Tibial artery (tissue), 4 donors: ENCODE measurements at regions not wholly inside any gene's neighbourhood (a gene's known extent, or its start where the extent isn't known, plus 50 kb on each side); places are given as distances from the start of the nearest gene placed in this dataset.

Experiments used
- DNase-seq, 2 donors: peaks; one replicate each; pipeline ENCODE4 v3.0.0-alpha.2; 2019
- H3K27ac ChIP-seq, 2 donors: fragments of 200-600 bp; sonication (generic) in 1 of 2; 1 replicate in 1 of 2; 2 replicates in 1 of 2; pipeline ENCODE4 v1.5.1; 2018 to 2019; ENCODE audit warnings: mild to moderate bottlenecking in 1 of 2
- H3K27me3 ChIP-seq, 2 donors: fragments of 200-600 bp; sonication (generic) in 1 of 2; one replicate each; pipeline versions ENCODE4 v1.5.1 to v1.6.0; 2016 to 2019
- H3K36me3 ChIP-seq, 3 donors: fragments of 200-600 bp; sonication (generic) in 2 of 3; one replicate each; pipeline ENCODE4 v1.5.1; 2016 to 2019; ENCODE audit warnings: mild to moderate bottlenecking in 2 of 3
- H3K4me1 ChIP-seq, 4 donors: fragments of 200-600 bp; sonication (generic) in 2 of 4; 1 replicate in 3 of 4; 2 replicates in 1 of 4; pipeline ENCODE4 v1.5.1; 2016 to 2019
- H3K4me3 ChIP-seq, 2 donors: fragments of 200-600 bp; sonication (generic) in 1 of 2; 1 replicate in 1 of 2; 2 replicates in 1 of 2; pipeline ENCODE4 v1.5.1; 2018 to 2019; ENCODE audit warnings: mild to moderate bottlenecking in 2 of 2
- H3K9me3 ChIP-seq, 3 donors: fragments of 200-600 bp; sonication (generic) in 1 of 3; one replicate each; pipeline ENCODE4 v1.5.1; 2016 to 2019
- CTCF ChIP-seq, 2 experiments: fragments of 200-600 bp in 1 of 2; fragments of 450-650 bp in 1 of 2; IDR thresholded peaks; one replicate each; pipeline ENCODE4 v1.5.1; 2017 to 2019; ENCODE audit warnings: antibody characterized with exemption in 2 of 2, mild to moderate bottlenecking in 1 of 2, moderate library complexity in 1 of 2
- intact Hi-C: fragments of 100-400 bp; cut with DNase I; formaldehyde crosslinking; loops from one replicate; pipeline ENCODE4 v1.15.0; 2023; ENCODE audit warnings: low total_unique reads

GRCh38 chr3:95134693-95135413 is 1072.0 kb downstream of the NSUN3 start:
- no peaks in the 10 kb centered on the region for H3K36me3 ChIP-seq
- H3K27ac ChIP-seq: no peak overlapping the region
- H3K4me3 ChIP-seq: no peak overlapping the region
- TF ChIP-seq CTCF (IDR thresholded peaks at IDR 0.05): no peak
- no peaks in the 10 kb centered on the region for H3K27me3 ChIP-seq
- H3K4me1 ChIP-seq: no peaks in the 10 kb centered on the region
- H3K9me3 ChIP-seq: no peaks in the 10 kb centered on the region
- intact Hi-C loops: no loop called here
- no peak for DNase-seq

DNA sequence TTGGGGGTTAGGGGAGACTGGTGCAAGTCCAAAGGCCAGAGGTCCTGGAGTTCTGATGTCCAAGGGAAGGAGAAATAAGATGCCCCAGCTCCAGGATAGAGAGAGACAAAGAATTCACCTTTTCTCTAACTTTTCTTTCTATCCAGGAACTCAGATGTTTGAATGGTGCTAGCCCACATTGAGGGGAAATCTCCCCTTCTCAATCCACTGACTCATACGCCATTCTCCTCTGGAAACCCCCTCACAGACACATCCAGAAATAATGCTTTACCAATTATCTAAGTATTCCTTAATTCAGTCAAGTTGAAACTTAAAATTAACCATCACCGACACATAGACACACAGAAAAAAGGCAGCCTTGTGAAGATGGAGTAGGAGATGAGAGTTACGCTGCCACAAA is 1085.2 kb downstream of the NSUN3 start:
- no peak for TF ChIP-seq CTCF (IDR thresholded peaks at IDR 0.05)
- DNase-seq: no peak
- intact Hi-C loops: no loop called here
- H3K27me3 ChIP-seq: no peaks in the 10 kb centered on the region
- H3K4me1 ChIP-seq: no peaks in the 10 kb centered on the region
- no peak overlapping the region for H3K4me3 ChIP-seq
- H3K27ac ChIP-seq: no peak overlapping the region
- no peaks in the 10 kb centered on the region for H3K9me3 ChIP-seq
- no peaks in the 10 kb centered on the region for H3K36me3 ChIP-seq

GRCh38 chr3:95151590-95151989 is 1088.7 kb downstream of the NSUN3 start:
- H3K4me1 ChIP-seq: peaks cover 0 to 10% (median 0%) of the 10 kb centered on the region in 4 donors
- H3K36me3 ChIP-seq: no peaks in the 10 kb centered on the region
- no peak overlapping the region for H3K4me3 ChIP-seq
- no peaks in the 10 kb centered on the region for H3K27me3 ChIP-seq
- DNase-seq: no peak
- intact Hi-C loops: no loop called here
- no peak overlapping the region for H3K27ac ChIP-seq
- H3K9me3 ChIP-seq: no peaks in the 10 kb centered on the region
- TF ChIP-seq CTCF (IDR thresholded peaks at IDR 0.05): no peak

DNA sequence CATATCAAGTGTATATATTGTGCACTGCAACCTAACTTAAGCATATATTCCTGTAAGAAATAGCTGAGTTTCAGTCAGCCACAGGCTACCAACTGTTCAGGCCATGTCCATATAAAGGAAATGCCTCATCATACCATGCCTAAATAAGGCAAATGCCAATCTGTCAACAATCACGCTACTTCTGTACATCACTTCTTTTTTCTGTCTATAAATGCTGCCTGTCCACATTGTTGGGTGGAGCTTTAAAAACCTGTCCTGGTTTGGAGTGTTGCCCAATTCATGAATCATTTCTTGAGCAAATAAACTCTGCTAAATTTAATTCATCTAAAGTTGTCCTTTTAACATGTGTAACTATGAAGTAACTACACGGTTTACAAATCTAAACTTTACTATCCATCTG is 1091.9 kb downstream of the NSUN3 start:
- no peak for TF ChIP-seq CTCF (IDR thresholded peaks at IDR 0.05)
- H3K4me1 ChIP-seq: peaks cover 0 to 10% (median 0%) of the 10 kb centered on the region in 4 donors
- no peaks in the 10 kb centered on the region for H3K27me3 ChIP-seq
- no peak overlapping the region for H3K4me3 ChIP-seq
- no peak overlapping the region for H3K27ac ChIP-seq
- no peak for DNase-seq
- intact Hi-C loops: no loop called here
- no peaks in the 10 kb centered on the region for H3K9me3 ChIP-seq
- no peaks in the 10 kb centered on the region for H3K36me3 ChIP-seq

GRCh38 chr3:95162794-95163193 is 1099.9 kb downstream of the NSUN3 start:
- Histone ChIP-seq H3K36me3 (no peaks in the 10 kb centered on the region), H3K27ac (no peak overlapping the region), H3K4me1 (no peaks in the 10 kb centered on the region), H3K27me3 (no peaks in the 10 kb centered on the region), H3K4me3 (no peak overlapping the region), H3K9me3 (no peaks in the 10 kb centered on the region)
- DNase-seq: no peak
- TF ChIP-seq CTCF (IDR thresholded peaks at IDR 0.05): no peak
- intact Hi-C loops: no loop called here

- H3K9me3 ChIP-seq: no peaks in the 10 kb centered on the region
- no peaks in the 10 kb centered on the region for H3K4me1 ChIP-seq
- no peak for DNase-seq
- no peaks in the 10 kb centered on the region for H3K27me3 ChIP-seq
- H3K27ac ChIP-seq: no peak overlapping the region
- intact Hi-C loops: no loop called here
- TF ChIP-seq CTCF (IDR thresholded peaks at IDR 0.05): no peak
- no peaks in the 10 kb centered on the region for H3K36me3 ChIP-seq
- no peak overlapping the region for H3K4me3 ChIP-seq
Observed at GRCh38 chr3:95167748-95168147, 1104.9 kb downstream of the NSUN3 start.
